HG03469 (cell line): ENCODE measurements at regions not wholly inside any gene's neighbourhood (a gene's known extent, or its start where the extent isn't known, plus 50 kb on each side); places are given as distances from the start of the nearest gene placed in this dataset.

Experiments used
- ATAC-seq: cut with Tn5 transposase; IDR thresholded peaks from one replicate; pipeline ENCODE4 v1.9.1; 2021; ENCODE audit warnings: mild to moderate bottlenecking, moderate library complexity, moderate number of reproducible peaks; ENCODE audit not compliant: unreplicated experiment

DNA sequence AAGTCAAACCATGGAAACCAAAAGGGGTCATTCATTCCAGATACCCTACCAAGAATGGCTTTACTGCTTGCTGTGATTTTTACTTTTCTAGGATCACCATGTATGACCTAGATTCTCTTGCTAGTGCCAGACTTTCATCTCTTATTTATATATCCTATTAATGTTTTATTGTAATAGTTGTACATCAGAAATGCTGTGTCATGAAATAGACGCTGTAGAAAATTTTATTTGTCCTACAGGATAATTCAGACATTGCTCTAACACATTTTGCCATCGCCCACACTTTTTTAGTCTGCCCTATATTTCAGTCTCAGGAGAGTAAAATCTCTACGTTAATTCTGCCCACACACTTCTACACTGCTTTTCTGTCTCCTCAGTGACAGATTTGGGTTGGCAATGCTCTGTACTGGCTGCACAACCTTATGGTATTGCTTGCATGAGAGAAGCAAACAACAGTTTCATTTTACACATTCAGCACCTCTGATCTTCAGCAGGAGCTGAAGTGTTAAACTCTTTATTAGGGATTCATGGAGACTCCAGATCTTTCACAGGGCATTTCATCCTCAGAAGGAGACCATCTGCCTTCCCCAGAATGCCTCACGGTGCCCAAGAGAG lies 871.8 kb upstream of the CHAC2 start:
- ATAC-seq, result no peak

DNA sequence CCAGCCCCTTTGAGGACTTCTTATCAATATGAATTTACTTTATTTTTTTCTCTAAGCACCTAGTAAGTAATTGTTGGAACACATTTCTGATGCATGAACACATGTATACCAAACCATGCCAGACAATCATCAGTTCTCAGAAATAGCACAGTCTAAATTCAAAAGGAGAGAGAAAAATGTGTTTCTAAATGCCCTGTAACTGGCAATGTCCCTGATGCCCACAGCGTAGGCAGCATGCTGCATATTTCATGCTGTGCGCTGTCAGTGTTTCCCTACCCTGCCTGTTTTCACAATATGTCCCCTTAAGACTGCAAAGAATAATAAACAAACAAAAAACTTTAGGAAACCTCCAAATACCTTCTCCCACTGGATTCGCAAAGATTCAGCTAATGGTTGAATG lies 881.0 kb upstream of the CHAC2 start:
- no peak for ATAC-seq

DNA sequence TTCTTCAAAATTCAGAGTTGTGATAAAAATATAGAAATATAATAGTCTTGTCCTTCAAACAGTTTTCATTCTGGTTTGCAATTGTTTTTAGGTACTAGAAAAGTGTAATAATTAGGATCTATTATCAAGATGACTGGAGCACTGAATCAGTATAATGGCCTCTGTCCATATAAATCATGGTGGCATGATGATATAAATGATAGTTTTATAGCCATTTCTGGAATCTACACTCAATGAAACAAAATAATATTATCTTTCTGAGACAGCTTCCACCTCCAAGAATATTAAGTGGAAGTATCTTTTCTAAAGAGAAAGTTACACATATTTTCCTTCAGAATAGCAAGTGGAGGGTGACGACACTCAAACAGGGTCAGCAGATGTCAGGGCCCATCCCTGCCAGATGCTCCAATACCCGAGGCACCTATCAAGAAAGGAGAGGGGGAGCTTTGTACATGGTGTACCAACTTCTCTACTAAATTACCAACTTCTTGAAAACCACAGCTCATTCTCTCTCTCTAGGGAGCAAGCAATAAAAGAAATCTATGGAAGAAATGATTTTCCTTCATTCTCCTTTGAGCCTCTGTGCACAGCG lies 882.7 kb upstream of the CHAC2 start:
- no peak for ATAC-seq

DNA sequence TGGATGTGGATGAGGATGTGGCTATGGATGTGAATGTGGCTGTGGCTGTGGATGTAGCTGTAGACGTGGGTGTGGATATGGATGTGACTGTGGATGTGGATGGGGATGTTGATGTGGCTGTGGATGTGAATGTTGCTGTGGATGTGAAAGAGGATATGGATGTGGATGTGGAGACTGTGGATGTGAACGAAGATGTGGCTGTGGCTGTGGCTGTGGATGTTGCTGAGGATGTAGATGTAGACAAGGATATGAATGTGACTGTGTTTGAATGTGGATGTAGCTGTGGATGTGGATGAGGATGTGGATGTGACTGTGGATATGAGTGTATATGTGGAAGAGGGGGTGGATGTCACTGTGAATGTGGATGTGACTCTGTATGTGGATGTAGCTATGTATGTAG lies 884.6 kb upstream of the CHAC2 start:
- no peak for ATAC-seq

- ATAC-seq, result no peak
Observed at GRCh38 chr2:52881606-52882005, 886.0 kb upstream of the CHAC2 start.

DNA sequence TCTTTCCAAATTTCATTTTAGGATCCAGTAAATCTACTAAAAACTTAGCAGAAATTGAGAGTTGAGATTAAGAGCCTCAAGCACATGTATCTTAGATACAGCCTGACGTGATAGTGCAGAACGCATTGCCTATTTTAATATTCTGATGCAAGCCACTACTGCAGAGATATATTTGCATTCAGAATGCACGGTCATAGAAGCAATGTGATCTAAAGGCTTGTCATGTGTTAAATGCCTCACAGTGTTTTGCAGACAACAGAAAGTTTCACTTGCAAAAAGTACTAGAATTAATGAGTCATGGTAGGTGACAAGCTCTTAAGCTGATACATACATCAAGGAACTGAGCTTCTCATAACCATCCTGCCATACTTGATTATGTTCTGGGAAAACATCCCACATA lies 886.7 kb upstream of the CHAC2 start:
- no peak for ATAC-seq

- no peak for ATAC-seq
Observed at GRCh38 chr2:52879561-52879960, 888.0 kb upstream of the CHAC2 start.

GRCh38 chr2:52877703-52878102 lies 889.9 kb upstream of the CHAC2 start:
- ATAC-seq, result no peak

DNA sequence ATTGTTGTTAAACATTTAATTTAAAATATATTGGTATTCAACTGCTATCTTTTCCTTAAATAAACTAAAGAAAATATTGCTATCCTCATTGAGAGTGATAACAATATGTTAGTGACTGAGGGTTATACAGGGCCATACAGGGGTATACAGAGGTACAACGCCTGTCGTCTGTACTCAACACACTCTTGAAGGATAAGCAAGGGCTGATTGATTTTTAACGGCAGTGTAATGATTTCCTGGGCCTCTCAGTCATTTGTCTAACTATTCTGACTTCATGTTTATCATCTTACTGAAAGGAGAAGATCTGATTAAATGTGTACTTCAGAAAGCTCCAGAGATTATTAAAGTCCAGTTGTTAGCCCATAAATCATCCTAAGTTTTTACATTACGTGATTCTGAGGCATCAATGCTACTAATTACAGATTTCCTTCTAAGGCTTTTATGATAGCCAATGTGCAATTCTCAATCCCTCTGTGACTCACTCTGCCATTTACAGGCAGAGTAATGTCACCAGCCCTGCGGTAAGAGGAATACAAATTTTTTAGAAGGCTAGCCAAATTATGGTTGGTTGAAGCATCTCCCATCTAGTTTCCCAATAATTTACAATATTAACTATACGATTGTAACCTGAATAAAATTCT lies 893.0 kb upstream of the CHAC2 start:
- ATAC-seq, result no peak

GRCh38 chr2:52862801-52863200 lies 904.8 kb upstream of the CHAC2 start:
- no peak for ATAC-seq

DNA sequence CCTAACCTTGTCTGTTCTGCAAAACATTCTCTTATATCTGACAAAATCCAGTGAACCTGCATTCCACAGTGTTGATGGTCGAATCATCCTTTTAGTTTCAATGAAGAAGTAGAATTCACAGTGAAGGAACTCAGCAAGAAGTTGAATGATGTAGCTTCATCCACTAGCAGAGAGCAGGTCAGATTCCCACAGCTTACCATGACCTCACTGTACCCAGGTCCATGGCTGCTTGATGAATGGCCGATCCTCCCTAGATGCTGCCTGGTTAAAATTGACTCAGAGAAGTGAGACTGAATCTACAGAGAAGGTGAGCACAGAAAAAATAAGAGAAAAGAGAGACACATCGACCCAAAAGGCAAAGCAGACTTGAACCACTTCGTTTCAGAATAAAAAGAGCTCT lies 906.0 kb upstream of the CHAC2 start:
- no peak for ATAC-seq

DNA sequence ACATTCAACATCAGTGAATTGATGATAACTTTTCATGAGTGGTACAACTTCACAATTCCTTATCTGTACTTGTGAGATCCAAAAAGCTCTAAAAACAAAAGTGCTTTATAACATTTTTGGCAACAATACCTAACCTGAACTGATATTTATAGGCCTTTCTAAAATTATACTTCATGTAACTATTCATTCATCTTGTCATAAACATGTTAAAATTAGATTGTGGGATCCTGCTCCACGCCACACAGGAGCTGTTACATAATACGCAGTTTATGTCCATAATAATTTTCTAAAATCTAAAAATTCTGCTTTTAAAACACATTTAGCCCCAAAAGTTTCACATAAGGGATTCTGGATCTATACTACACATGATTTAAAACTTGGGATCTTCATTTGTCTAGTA lies 908.5 kb upstream of the CHAC2 start:
- ATAC-seq, result no peak

DNA sequence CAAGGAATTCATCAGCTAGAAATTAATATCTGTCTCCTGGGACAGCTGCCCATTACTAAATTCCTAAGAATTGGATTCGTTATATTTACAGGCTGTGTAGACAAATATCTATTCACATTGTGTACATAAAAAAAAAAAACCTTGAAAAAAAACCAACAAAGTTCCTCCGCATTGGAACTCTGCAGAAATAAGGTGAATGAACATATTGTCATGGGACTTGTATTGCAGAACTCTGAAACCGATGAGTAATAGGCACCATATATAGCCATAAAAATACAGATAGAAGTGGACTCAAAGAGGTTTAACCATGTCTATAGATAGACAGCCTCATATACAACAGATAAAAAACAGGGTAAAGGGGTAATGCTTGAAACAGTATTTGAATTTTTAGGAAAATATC lies 909.9 kb upstream of the CHAC2 start:
- no peak for ATAC-seq

DNA sequence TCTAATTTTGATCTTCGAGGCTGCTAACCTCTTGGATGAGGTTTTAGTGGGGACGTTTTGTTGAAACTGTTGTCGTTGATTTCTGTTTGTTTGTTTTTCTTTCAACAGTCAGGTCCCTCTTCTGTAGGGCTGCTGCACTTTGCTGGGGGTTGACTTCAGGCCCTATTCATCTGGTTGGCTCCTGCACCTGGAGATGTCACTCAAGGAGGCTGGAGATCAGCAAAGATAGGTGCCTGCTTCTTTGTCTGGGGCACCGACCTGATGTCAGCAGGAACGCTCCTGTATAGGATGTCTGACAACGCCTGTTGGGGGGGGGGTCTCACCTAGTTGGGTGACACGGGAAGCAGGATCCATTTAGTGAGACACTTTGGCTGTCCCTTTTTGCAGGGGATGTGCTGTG lies 915.6 kb upstream of the CHAC2 start:
- no peak for ATAC-seq

- no peak for ATAC-seq
Observed at GRCh38 chr2:52844701-52845423, 922.7 kb upstream of the CHAC2 start.

GRCh38 chr2:52835909-52836308 lies 931.7 kb upstream of the CHAC2 start:
- no peak for ATAC-seq

- ATAC-seq, result no peak
Observed at GRCh38 chr2:52831216-52831615, 936.4 kb upstream of the CHAC2 start.

DNA sequence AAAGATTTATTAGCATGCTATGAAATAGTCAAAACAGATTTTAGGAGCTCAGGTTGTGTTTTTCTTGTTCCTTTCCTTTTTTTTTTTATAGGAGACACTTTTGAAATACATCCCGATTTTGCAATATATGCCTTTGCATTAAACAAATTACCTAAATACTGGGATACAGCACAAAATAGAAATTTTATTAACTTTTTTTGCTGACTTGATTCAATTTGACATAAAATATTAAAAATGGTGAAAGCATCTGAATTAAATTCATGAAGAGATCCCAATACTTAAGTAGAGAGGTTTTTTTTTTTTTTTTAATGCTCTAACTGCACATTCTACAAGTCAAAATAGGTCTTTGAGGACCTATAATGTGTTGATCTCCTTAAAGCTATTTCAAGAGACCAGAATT lies 939.5 kb upstream of the CHAC2 start:
- ATAC-seq, result no peak

GRCh38 chr2:52821631-52822030 lies 946.0 kb upstream of the CHAC2 start:
- ATAC-seq, result no peak

DNA sequence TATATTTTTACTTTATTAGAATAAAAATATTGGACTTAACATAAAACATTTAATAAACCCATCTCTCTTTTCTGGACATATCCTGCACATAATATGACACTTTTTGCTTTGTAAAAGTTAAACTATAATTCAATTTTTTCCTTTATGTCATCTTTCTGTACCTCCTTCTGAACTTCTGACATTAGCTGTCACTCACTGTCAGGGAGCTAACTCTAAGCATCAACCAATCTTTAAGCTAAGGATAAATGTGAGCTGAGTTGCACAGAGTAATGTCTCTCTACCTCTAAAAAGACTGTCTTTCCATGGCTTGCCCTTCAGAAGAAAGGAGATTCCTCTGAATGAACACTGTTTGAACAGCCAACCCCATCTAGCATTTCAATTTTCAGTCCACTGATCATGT lies 948.6 kb upstream of the CHAC2 start:
- ATAC-seq, result no peak

DNA sequence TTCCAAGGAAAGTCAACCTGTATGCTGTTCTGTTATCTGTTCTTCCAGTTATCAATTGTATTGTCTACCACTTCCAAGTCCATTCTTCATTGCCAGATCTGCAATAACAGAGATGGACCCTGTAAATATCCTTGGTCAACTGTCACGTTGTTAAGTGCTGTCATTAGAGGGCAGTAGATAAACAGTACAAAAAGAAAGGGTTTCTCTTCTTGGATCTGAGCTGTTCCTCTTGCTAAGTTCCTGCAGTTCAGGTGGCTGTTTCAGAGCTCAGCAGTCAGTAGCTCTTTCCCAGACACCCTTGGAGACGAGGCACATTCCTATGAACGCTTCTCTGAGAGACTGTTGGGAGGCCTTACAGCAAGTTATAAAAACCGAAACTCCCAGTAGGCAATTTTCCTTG lies 957.1 kb upstream of the CHAC2 start:
- no peak for ATAC-seq

DNA sequence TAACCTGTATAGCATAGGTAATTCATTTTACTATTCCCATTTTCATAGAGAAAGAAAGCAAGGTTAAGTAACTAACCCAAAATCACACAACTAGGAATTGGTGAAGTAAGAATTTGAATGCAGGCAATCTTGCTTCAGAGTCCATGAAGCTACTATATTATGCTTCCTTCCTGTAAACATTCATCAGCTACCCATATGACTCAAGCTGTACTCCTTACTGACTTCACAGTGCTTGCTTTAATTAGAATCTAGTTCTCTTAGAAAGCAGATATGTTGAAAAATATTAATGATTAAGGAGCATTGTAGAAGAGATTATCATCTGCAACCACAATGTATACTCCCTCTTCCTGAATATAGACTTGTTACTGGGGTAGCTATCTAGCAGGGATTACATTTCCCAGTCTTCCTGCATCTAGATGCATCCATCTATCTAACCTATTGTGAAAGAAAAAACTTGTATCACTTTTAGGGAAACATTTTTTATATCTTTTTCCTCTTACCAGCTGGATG lies 961.6 kb upstream of the CHAC2 start:
- no peak for ATAC-seq
